Esophagus muscularis mucosa (tissue), 4 donors: ENCODE measurements at regions not wholly inside any gene's neighbourhood (a gene's known extent, or its start where the extent isn't known, plus 50 kb on each side); places are given as distances from the start of the nearest gene placed in this dataset.

ENCODE experiments used
- CTCF ChIP-seq, 3 experiments: fragments of 200-600 bp in 2 of 3; fragments of 450-650 bp in 1 of 3; sonication (generic) in 2 of 3; IDR thresholded peaks; one replicate each; pipeline ENCODE4 v1.5.1; 2017 to 2019; ENCODE audit warnings: antibody characterized with exemption in 3 of 3, mild to moderate bottlenecking in 2 of 3, moderate library complexity in 1 of 3
- EP300 ChIP-seq: sonication (generic); formaldehyde crosslinking; IDR thresholded peaks from one replicate; pipeline ENCODE4 v1.6.1; 2017; ENCODE audit warnings: antibody characterized with exemption
- POLR2A ChIP-seq: fragments of 450-650 bp; IDR thresholded peaks from one replicate; pipeline ENCODE4 v1.6.1; 2017; ENCODE audit warnings: antibody characterized with exemption, moderate library complexity, mild to moderate bottlenecking, low read depth
- POLR2AphosphoS5 ChIP-seq, 2 donors: sonication (generic); formaldehyde crosslinking; IDR thresholded peaks; one replicate each; pipeline ENCODE4 v1.6.1; 2017; ENCODE audit warnings: antibody characterized with exemption in 2 of 2

DNA sequence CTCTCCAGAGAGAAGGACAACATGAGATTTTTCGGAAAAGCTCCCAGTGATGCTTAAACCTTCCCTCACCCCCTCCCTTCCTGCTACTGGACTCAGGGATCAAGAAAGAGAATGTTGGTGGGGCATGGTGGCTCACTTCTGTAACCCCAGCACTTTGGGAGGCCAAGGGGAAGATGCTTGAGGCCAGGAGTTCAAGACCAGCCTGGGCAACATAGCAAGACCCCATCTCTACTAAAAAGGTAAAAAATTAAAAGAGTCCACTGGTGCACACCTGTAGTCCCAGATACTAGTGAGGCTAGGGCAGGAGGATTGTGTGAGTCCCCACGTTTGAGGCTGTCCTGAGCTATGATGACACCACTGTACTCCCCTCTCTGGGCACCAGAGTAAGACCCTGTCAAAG lies 162.9 kb upstream of the RAB4A start:
- TF ChIP-seq CTCF (IDR thresholded peaks at IDR 0.05): no peak
- no peak for TF ChIP-seq EP300
- TF ChIP-seq POLR2AphosphoS5 (IDR thresholded peaks at IDR 0.05): no peak
- no peak for TF ChIP-seq POLR2A
